ENCODE measurements at regions not wholly inside any gene's neighbourhood (a gene's known extent, or its start where the extent isn't known, plus 50 kb on each side); places are given as distances from the start of the nearest gene placed in this dataset.

- no peaks in the 10 kb centered on the region for H3F3A ChIP-seq (ENCODE audit: insufficient read depth, low read length)
- no peaks in the 10 kb centered on the region for H3K9me2 ChIP-seq (ENCODE audit: low read depth, low read length)
- no peak overlapping the region for H3K27ac ChIP-seq (ENCODE audit: low read depth, low read length, poor library complexity, severe bottlenecking)
- H3K4me1 ChIP-seq (ENCODE audit: insufficient read depth, low read length, severe bottlenecking) = no peaks in the 10 kb centered on the region
- no peaks in the 10 kb centered on the region for H4K20me1 ChIP-seq (ENCODE audit: insufficient read depth, low read length)
- no peak overlapping the region for H3K4me2 ChIP-seq (ENCODE audit: low read length)
- H3K9ac ChIP-seq (ENCODE audit: low read length) = no peak overlapping the region
- no peak overlapping the region for H2AFZ ChIP-seq (ENCODE audit: low read length)
- TF ChIP-seq CTCF (IDR thresholded peaks at IDR 0.05; ENCODE audit: low read length) (no peak), EZH2 (IDR thresholded peaks at IDR 0.05; ENCODE audit: borderline replicate concordance, low read length) (no peak)
- no peaks in the 10 kb centered on the region for H3K36me3 ChIP-seq (ENCODE audit: insufficient read depth, low read length)
- no peaks in the 10 kb centered on the region for H3K79me2 ChIP-seq (ENCODE audit: insufficient read depth, low read length)
- no peaks in the 10 kb centered on the region for H3K27me3 ChIP-seq (ENCODE audit: insufficient read depth, low read length)
- no peak overlapping the region for H3K4me3 ChIP-seq (ENCODE audit: low read depth, low read length, poor library complexity, severe bottlenecking)
- no peaks in the 10 kb centered on the region for H3K9me3 ChIP-seq (ENCODE audit: low read length)
These were observed 817.9 kb upstream of the SOX9 start for GRCh38 chr17:71302721-71303549.

GRCh38 chr17:71304498-71305158 is 816.2 kb upstream of the SOX9 start:
- peak; percentile 26; the same call in 1 of the 2 replicates for TF ChIP-seq CTCF (IDR thresholded peaks at IDR 0.05; ENCODE audit: low read length)
- TF ChIP-seq EZH2 (IDR thresholded peaks at IDR 0.05; ENCODE audit: borderline replicate concordance, low read length) = no peak
- Histone ChIP-seq H3K27ac (ENCODE audit: low read depth, low read length, poor library complexity, severe bottlenecking) (no peak overlapping the region), H3F3A (ENCODE audit: insufficient read depth, low read length) (no peaks in the 10 kb centered on the region), H3K36me3 (ENCODE audit: insufficient read depth, low read length) (no peaks in the 10 kb centered on the region), H3K9me2 (ENCODE audit: low read depth, low read length) (no peaks in the 10 kb centered on the region), H2AFZ (ENCODE audit: low read length) (no peak overlapping the region), H3K4me1 (ENCODE audit: insufficient read depth, low read length, severe bottlenecking) (no peaks in the 10 kb centered on the region), H3K4me2 (ENCODE audit: low read length) (no peak overlapping the region), H3K4me3 (ENCODE audit: low read depth, low read length, poor library complexity, severe bottlenecking) (no peak overlapping the region), H3K9me3 (ENCODE audit: low read length) (no peaks in the 10 kb centered on the region), H3K9ac (ENCODE audit: low read length) (no peak overlapping the region), H3K79me2 (ENCODE audit: insufficient read depth, low read length) (no peaks in the 10 kb centered on the region), H3K27me3 (ENCODE audit: insufficient read depth, low read length) (no peaks in the 10 kb centered on the region), H4K20me1 (ENCODE audit: insufficient read depth, low read length) (no peaks in the 10 kb centered on the region)

DNA sequence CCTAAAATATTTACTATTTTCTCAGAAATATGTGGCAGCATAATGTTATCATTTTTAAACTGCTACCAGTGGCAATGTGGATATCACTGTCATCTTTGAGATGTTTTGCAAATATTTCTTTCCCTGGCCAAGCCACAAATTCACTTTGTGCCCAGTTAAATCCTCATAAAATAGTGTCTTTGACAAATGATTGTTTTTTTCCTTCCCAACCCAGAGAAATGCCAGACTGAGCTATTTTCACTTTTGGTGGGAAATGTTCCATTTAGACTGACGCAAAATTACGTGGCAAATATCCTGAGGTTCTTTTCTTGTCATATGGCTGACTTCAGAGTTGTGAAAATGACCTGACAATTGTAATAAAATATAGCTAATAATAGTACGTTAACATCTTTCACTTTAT is 807.0 kb upstream of the SOX9 start:
- H3K27me3 ChIP-seq (ENCODE audit: insufficient read depth, low read length) = no peaks in the 10 kb centered on the region
- no peak overlapping the region for H3K4me2 ChIP-seq (ENCODE audit: low read length)
- H3K27ac ChIP-seq (ENCODE audit: low read depth, low read length, poor library complexity, severe bottlenecking) = no peak overlapping the region
- H4K20me1 ChIP-seq (ENCODE audit: insufficient read depth, low read length) = no peaks in the 10 kb centered on the region
- H3K9me2 ChIP-seq (ENCODE audit: low read depth, low read length) = no peaks in the 10 kb centered on the region
- H2AFZ ChIP-seq (ENCODE audit: low read length) = no peak overlapping the region
- H3K4me3 ChIP-seq (ENCODE audit: low read depth, low read length, poor library complexity, severe bottlenecking) = no peak overlapping the region
- no peaks in the 10 kb centered on the region for H3K36me3 ChIP-seq (ENCODE audit: insufficient read depth, low read length)
- no peaks in the 10 kb centered on the region for H3K4me1 ChIP-seq (ENCODE audit: insufficient read depth, low read length, severe bottlenecking)
- H3K9ac ChIP-seq (ENCODE audit: low read length) = no peak overlapping the region
- TF ChIP-seq EZH2 (IDR thresholded peaks at IDR 0.05; ENCODE audit: borderline replicate concordance, low read length) (no peak), CTCF (IDR thresholded peaks at IDR 0.05; ENCODE audit: low read length) (no peak)
- H3K9me3 ChIP-seq (ENCODE audit: low read length) = no peaks in the 10 kb centered on the region
- H3K79me2 ChIP-seq (ENCODE audit: insufficient read depth, low read length) = no peaks in the 10 kb centered on the region
- no peaks in the 10 kb centered on the region for H3F3A ChIP-seq (ENCODE audit: insufficient read depth, low read length)

Data from OCI-LY1 (cell line).